ENCODE measurements at regions not wholly inside any gene's neighbourhood (a gene's known extent, or its start where the extent isn't known, plus 50 kb on each side); places are given as distances from the start of the nearest gene placed in this dataset.

DNA sequence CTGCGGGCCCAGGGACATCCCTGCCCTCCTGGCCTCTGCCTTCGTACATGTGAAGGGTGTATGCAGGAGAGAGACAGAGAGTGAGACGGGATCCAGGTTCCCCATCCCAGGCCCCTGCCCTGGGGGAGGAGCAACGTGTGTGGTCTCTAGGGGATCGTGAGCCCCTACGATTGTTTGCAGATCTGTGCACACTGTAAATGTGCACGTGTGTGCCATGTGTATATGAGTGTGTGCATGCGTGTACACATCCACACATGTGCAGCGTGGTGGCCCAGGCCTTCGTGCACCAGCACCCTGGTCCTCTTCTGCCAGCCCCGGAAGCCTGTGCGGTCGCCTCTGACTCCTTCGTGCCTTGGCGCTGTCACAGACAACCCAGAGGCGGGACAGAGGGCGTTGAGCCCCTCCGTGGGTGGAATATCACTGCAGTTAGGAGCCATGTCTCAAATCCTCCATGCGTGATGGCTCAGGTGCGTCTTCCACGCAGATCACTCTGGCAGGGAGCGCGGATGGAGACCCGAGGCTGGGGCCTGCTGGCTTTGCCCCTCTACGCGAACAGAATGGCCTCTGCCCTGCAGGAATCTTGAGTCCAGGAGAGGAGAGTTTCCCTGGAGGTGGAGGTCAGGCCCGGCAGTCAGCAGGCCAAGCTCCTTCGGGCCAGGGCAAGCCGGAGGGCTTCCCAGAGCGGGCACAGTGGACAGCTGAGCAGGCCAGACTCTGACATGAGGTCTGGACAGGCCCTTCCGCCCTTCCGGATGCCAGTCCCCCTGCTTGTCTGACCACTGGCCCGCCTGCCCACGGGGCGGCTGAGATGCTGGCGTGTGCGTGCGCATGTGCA is 97.5 kb downstream of the UNCX start:
- ATAC-seq = no peak
- Histone ChIP-seq H3K4me3 (no peak overlapping the region), H3K27me3 (peaks cover 81% of the 10 kb centered on the region), H3K36me3 (no peaks in the 10 kb centered on the region), H3K27ac (no peak overlapping the region), H3K4me1 (no peaks in the 10 kb centered on the region), H3K9me3 (peaks cover 0 to under 1% (median 0%) of the 10 kb centered on the region in 3 donors)
- WGBS, 2 donors (ENCODE audit: low coverage in 1 of 2) = 70% methylated on average over 3 of the region's 38 CpGs; no CpG with 5 or more reads in 1 of the 2 donors
- TF ChIP-seq EP300 (IDR thresholded peaks at IDR 0.05) (no peak), POLR2A (IDR thresholded peaks at IDR 0.05) (no peak)
- TF ChIP-seq, protein P1, sequence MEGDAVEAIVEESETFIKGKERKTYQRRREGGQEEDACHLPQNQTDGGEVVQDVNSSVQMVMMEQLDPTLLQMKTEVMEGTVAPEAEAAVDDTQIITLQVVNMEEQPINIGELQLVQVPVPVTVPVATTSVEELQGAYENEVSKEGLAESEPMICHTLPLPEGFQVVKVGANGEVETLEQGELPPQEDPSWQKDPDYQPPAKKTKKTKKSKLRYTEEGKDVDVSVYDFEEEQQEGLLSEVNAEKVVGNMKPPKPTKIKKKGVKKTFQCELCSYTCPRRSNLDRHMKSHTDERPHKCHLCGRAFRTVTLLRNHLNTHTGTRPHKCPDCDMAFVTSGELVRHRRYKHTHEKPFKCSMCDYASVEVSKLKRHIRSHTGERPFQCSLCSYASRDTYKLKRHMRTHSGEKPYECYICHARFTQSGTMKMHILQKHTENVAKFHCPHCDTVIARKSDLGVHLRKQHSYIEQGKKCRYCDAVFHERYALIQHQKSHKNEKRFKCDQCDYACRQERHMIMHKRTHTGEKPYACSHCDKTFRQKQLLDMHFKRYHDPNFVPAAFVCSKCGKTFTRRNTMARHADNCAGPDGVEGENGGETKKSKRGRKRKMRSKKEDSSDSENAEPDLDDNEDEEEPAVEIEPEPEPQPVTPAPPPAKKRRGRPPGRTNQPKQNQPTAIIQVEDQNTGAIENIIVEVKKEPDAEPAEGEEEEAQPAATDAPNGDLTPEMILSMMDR (IDR thresholded peaks at IDR 0.05) = no peak

DNA sequence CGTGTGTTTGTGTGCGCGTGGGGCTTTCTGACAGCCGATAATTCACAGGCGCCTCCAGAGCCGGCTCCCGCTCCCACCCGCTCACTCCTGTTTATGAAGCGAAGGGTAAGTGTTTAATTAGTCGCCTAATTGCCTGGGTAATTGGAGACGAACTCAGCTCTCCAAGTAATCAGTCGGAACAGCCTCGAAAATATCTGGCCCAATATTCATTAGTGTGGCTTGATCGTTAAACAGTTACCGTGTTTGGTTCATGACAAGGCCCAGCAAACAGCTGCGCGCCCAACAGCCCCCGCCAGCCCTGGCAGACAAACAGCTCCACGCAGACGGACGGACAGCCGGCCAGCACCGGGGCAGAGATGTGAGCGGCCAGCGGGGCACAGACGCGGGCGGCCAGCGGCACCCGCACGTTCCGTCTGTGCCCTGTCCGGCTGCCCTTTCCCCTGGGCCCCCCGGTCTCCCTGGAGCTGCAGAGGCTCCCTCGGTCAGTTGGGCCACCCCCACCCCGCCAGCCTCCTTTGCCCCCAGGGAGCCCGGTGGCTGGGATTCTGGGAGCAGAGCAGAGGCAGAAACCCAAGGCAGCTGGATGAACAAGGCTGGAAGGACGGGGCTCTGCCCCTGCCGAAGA is 98.2 kb downstream of the UNCX start:
- no peaks in the 10 kb centered on the region for H3K4me1 ChIP-seq
- H3K4me3 ChIP-seq = no peak overlapping the region
- peaks cover 80% of the 10 kb centered on the region for H3K27me3 ChIP-seq
- H3K27ac ChIP-seq = no peak overlapping the region
- 71% methylated on average over 6 of the region's 39 CpGs; no CpG with 5 or more reads in 1 of the 2 donors for WGBS, 2 donors (ENCODE audit: low coverage in 1 of 2)
- H3K9me3 ChIP-seq = peaks cover 0 to 7% (median 0%) of the 10 kb centered on the region in 3 donors
- TF ChIP-seq EP300 (IDR thresholded peaks at IDR 0.05) (no peak), POLR2A (IDR thresholded peaks at IDR 0.05) (no peak), POLR2AphosphoS5 (IDR thresholded peaks at IDR 0.05) (no peak)
- TF ChIP-seq, protein P1 (IDR thresholded peaks at IDR 0.05) = no peak
- no peak for ATAC-seq
- no peaks in the 10 kb centered on the region for H3K36me3 ChIP-seq

DNA sequence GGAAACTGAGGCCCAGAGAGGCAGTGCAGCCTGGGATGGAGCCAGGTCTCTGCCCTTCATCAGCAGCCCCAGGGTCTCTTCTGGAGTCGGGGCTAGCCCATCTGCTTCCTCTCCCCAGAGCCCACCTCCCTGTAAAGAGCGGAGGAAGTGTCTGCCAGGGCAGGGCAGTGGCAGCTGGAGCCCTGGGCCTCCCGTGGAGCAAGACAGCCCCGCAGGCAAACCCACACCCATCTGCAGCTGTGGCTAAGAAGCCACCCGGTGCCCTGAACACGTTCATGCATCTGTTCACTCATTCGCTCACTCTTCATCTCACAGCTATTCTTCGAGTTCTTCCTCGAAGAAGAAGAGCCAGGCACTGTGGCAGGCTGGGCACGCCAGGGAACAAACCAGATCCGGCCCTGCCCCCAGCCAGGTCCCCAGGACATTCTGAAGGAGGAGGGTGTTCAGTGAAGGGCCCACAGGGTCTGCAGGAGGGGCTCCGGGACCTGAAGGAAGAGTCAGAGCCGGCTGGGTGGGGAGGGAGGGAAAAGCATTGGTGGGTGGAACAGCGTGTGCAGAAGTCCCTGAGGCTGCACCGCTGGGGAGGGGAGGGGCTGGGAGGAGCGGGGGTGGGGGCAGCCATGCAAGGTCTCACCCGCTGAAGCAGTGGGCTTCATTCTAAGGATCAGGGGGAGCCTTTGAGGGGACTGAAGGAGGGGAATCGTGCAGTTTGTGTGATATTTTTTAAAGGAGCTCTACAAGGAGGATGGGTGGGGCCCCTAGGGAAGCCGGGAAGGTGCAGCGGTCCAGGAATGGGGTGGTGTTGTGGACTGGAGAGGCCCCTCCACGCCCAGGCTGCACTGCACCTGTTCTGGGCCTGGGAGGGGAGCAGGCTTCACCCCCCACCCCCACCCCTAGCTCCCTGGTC is 99.1 kb downstream of the UNCX start:
- Histone ChIP-seq H3K27ac (no peak overlapping the region), H3K27me3 (peaks cover 76% of the 10 kb centered on the region), H3K36me3 (no peaks in the 10 kb centered on the region), H3K9me3 (peaks cover 0 to 16% (median 0%) of the 10 kb centered on the region in 3 donors), H3K4me3 (no peak overlapping the region), H3K4me1 (no peaks in the 10 kb centered on the region)
- 70 to 71% methylated on average over 7 to 8 of the region's 21 CpGs for WGBS, 2 donors (ENCODE audit: low coverage in 1 of 2)
- no peak for TF ChIP-seq EP300 (IDR thresholded peaks at IDR 0.05)
- TF ChIP-seq, protein P1 (IDR thresholded peaks at IDR 0.05) = no peak
- TF ChIP-seq POLR2A (IDR thresholded peaks at IDR 0.05) = no peak
- TF ChIP-seq POLR2AphosphoS5 (IDR thresholded peaks at IDR 0.05) = no peak
- ATAC-seq = no peak

DNA sequence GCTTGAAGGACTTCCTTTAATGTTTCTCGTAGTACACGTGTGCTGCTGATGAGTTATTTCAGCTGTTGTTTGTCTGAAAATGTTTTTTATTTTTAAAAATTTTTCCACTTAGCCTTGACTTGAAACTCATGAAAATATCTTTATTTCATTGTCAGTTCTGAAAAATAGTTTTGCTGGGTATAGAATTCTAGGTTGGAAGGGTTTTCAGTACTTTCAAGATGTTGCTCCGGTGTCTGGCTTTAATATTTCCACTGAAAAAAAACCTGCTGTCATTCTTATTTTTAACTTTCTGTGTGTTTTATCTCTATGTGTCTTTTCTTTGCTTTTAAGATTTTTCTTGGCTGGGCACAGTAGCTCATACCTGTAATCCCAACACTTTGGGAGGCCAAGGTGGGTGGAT is 103.8 kb downstream of the UNCX start:
- H3K27me3 ChIP-seq = peaks cover 88% of the 10 kb centered on the region
- 61 to 75% methylated on average over 3 of the region's 3 CpGs for WGBS, 2 donors (ENCODE audit: low coverage in 1 of 2)

More for the DNA sequence above, 103.8 kb downstream of the UNCX start:
- Histone ChIP-seq H3K27ac (no peak overlapping the region), H3K36me3 (no peaks in the 10 kb centered on the region), H3K4me1 (no peaks in the 10 kb centered on the region), H3K9me3 (peaks cover 0 to 37% (median 0%) of the 10 kb centered on the region in 3 donors), H3K4me3 (no peak overlapping the region)
- ATAC-seq = no peak
- TF ChIP-seq POLR2A (IDR thresholded peaks at IDR 0.05) = no peak
- TF ChIP-seq EP300 (IDR thresholded peaks at IDR 0.05) = no peak
- no peak for TF ChIP-seq POLR2AphosphoS5 (IDR thresholded peaks at IDR 0.05)
- TF ChIP-seq, protein P1 (IDR thresholded peaks at IDR 0.05) = no peak

Data from gastroesophageal sphincter (tissue), 4 donors.